Erythroblast (primary cell): ENCODE measurements at regions not wholly inside any gene's neighbourhood (a gene's known extent, or its start where the extent isn't known, plus 50 kb on each side); places are given as distances from the start of the nearest gene placed in this dataset.
"Not testable (repeated sequence)": the region's sequence is repeated elsewhere in the genome, so short reads cannot be mapped to it uniquely, and the experiment has no call there.

Experiments
- DNase-seq, 2 experiments: peaks; one replicate each; lab custom pipeline; 2025; lab: John Stamatoyannopoulos, UW
- GATA1 ChIP-seq: IDR thresholded peaks from 2 replicates; pipeline ENCODE4 v1.6.1; 2011; ENCODE audit warnings: low read depth, mild to moderate bottlenecking, control low read depth, low read length, moderate library complexity
- POLR2A ChIP-seq: IDR thresholded peaks from 2 replicates; pipeline ENCODE4 v1.6.1; 2011; ENCODE audit warnings: mild to moderate bottlenecking, low read length

DNA sequence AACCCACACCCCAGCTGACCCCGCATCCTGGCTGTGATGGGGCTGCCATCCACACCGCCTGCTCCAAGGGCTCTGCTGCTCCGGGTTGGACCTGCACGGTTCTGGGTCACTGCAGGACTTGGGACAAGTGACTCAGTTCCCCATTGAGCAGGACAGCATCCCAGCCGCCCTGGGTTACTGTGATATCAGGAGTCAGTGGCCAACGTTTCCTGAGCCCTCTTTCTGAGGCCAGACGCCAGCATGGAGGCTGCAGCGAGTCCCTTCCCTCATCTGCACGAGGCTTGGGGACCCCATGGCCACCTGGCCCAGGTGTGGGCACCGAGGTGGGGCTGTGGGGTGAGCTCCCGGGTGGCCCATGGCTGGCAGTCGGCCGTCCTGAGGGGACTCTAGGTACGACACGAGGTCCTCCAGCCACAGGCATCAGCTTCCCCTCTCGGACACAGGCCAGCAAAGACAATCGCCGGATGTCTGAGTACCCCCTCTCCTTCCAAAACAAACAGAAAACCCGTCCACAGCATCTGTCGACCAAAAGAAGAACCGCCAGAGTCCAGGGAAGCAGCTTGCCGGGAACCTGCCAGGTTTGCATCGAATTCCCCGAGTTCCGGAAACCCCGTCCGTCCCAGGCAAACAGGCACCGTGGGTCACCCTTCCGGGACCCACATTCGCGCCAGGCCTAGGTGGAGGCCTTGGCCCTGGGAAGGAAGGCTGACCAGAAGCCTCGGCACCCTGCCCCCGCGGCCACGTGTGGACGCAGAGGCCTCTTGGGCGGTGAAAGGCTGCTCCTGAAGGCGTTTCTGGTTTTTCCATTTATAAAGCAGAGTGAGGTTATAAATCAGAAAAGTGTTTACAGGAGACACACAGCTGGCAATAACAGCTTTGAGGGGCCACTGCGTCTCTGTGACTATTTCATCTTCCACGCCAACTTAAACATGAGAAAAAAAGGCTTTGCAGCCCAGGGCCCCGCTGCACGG, 136.0 kb downstream of the FAM53A start:
- DNase-seq = no peak
- TF ChIP-seq GATA1 (no peak), POLR2A (no peak)

- TF ChIP-seq POLR2A (no peak), GATA1 (no peak)
- no peak for DNase-seq
These were observed 136.8 kb downstream of the FAM53A start for GRCh38 chr4:1547131-1547855.

DNA sequence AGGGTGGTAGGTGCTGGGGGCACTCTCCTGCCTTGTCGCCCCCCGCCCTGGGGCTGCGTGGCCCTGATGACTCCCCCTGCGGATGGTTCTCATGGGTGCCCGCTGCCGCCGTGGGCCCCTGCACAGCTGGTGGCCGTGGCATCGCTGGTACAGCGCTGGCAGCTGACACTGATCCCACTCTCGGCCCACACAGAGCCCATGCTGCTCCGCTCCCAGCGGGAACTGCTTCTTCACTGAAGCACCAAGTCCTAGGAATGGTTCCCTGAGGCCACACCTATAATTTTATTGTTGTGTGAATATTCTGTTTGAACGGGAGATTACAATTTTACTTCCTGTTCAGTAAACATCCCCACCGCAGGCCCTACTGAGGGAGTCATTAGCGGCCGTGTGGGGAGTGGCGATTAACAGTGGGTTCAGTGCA, 138.6 kb upstream of the NKX1-1 start:
- TF ChIP-seq POLR2A = no peak
- no peak for DNase-seq

- DNase-seq = not testable (repeated sequence)
These were observed 138.2 kb upstream of the NKX1-1 start for GRCh38 chr4:1544435-1544834.

- DNase-seq = no peak
- no peak for TF ChIP-seq GATA1
- TF ChIP-seq POLR2A = no peak
These were observed 137.7 kb upstream of the NKX1-1 start for GRCh38 chr4:1543976-1544375.

DNA sequence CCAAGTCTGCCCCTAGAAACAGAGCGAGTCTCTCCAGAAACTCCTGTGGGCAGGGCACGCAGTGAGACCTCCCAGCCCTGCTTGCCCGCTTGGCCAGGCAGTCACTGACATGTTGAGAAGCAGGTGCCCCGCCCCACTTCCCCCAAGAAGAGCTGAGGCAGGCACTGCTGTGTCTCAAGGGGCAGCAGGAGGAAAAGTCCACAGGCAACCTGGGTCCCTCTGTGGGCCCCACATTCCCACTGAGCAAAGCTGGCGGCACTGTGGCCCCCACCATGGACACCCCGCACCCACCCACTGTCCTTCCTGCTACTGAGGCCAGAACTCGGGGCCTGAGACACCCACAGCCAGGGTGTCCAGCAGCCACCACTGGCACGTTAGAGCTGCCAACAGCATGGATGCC, 137.3 kb upstream of the NKX1-1 start:
- no peak for TF ChIP-seq POLR2A
- TF ChIP-seq GATA1 = no peak
- DNase-seq = no peak

- no peak for DNase-seq
These were observed 136.5 kb upstream of the NKX1-1 start for GRCh38 chr4:1542516-1543320.

GRCh38 chr4:1542226-1542490, 135.9 kb upstream of the NKX1-1 start:
- no peak for DNase-seq
- TF ChIP-seq POLR2A (no peak), GATA1 (no peak)

More at GRCh38 chr4:1542516-1543320, 136.5 kb upstream of the NKX1-1 start:
- TF ChIP-seq POLR2A (no peak), GATA1 (no peak)

DNA sequence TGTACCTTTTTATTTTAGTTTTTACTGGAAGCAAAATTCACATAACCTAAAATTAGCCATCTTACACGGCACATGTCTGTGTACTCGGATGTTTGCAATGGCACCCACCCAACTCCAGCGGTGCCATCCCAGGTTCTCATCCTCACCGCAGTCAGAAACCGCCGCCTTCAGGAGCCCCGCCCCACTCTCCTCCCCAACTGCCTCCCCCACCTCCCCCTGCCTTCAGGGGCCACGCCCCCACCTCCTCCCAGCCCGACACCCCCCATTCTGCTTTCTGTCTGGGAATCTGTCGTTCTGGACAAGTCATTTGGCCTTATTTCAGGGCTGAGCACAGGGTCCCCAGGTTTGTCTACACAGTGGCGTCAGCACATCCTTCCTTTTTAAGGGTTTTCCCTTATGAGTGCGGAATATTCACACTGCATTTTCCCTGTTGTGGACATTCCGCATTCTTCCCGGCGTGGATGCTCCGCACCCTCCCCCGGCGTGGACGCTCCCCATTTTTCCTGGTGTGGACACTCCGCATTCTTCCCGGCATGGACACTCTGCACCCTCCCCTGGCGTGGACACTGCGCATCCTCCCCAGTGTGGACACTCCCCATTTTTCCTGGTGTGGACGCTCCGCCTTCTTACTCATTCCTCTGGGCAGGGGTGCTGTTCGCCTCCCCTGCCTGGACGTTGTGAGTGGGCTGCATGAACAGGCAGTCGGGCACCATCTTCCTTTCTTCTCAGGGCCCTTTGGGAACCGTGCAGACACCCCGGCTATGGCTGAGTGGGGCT, 135.4 kb upstream of the NKX1-1 start:
- TF ChIP-seq GATA1 = no peak
- no peak for DNase-seq

- no peak for DNase-seq
- TF ChIP-seq GATA1 (no peak), POLR2A (no peak)
These were observed 134.5 kb upstream of the NKX1-1 start for GRCh38 chr4:1540601-1541375.

- no peak for DNase-seq
- TF ChIP-seq POLR2A (no peak), GATA1 (no peak)
These were observed 133.8 kb upstream of the NKX1-1 start for GRCh38 chr4:1539859-1540600.
